Hepatocyte (in vitro differentiated cells): ENCODE measurements at regions not wholly inside any gene's neighbourhood (a gene's known extent, or its start where the extent isn't known, plus 50 kb on each side); places are given as distances from the start of the nearest gene placed in this dataset.

Source experiments
- CTCF ChIP-seq: fragments of 200-600 bp; sonication (generic); IDR thresholded peaks from 2 replicates; pipeline ENCODE4 v1.5.1; 2016; ENCODE audit warnings: antibody characterized with exemption, mild to moderate bottlenecking; ENCODE audit not compliant: poor library complexity
- EZH2 ChIP-seq: fragments of 200-600 bp; sonication (generic); IDR thresholded peaks from 2 replicates; pipeline ENCODE4 v1.6.1; 2016; ENCODE audit warnings: antibody characterized with exemption, mild to moderate bottlenecking, borderline replicate concordance
- EZH2phosphoT487 ChIP-seq: fragments of 200-600 bp; sonication (generic); IDR thresholded peaks from one replicate; pipeline ENCODE4 v1.6.1; 2018; ENCODE audit warnings: antibody characterized with exemption, mild to moderate bottlenecking, low read depth, moderate library complexity; ENCODE audit not compliant: unreplicated experiment, severe bottlenecking

GRCh38 chr13:33548069-33548468, 262.5 kb upstream of the STARD13 start:
- TF ChIP-seq CTCF (no peak), EZH2 (no peak), EZH2phosphoT487 (no peak)
